Heart left ventricle (tissue), 16 donors: ENCODE measurements at regions not wholly inside any gene's neighbourhood (a gene's known extent, or its start where the extent isn't known, plus 50 kb on each side); places are given as distances from the start of the nearest gene placed in this dataset.
"Not testable (repeated sequence)": the region's sequence is repeated elsewhere in the genome, so short reads cannot be mapped to it uniquely, and the experiment has no call there.

Source experiments
- ATAC-seq, 4 donors: fragments of 200-7000 bp; cut with Tn5 transposase; one replicate each; pipeline ENCODE4 v1.9.1; 2020 to 2022; ENCODE audit warnings: moderate library complexity in 4 of 4, mild to moderate bottlenecking in 3 of 4, moderate number of reproducible peaks in 1 of 4
- DNase-seq, 5 donors: peaks; one replicate each; pipeline ENCODE4 v3.0.0-alpha.2; 2020
- H3K27ac ChIP-seq, 12 donors: fragments of 200-600 bp; sonication (generic) in 4 of 12; one replicate each; pipeline versions ENCODE4 v1.5.0 to v1.8.0; 2016 to 2022; ENCODE audit warnings: mild to moderate bottlenecking in 2 of 12
- H3K27me3 ChIP-seq, 9 donors: fragments of 200-600 bp; sonication (generic) in 2 of 9; one replicate each; pipeline versions ENCODE4 v1.5.1 to v1.8.0; 2016 to 2022; ENCODE audit warnings: mild to moderate bottlenecking in 3 of 9
- H3K36me3 ChIP-seq, 9 donors: fragments of 200-600 bp; sonication (generic) in 2 of 9; one replicate each; pipeline versions ENCODE4 v1.5.0 to v1.8.0; 2018 to 2022; ENCODE audit warnings: mild to moderate bottlenecking in 2 of 9
- H3K4me1 ChIP-seq, 12 donors: fragments of 200-600 bp; sonication (generic) in 4 of 12; one replicate each; pipeline versions ENCODE4 v1.5.0 to v1.8.0; 2016 to 2022; ENCODE audit warnings: mild to moderate bottlenecking in 3 of 12
- H3K4me3 ChIP-seq, 12 donors: fragments of 200-600 bp; sonication (generic) in 4 of 12; one replicate each; pipeline versions ENCODE4 v1.5.0 to v1.8.0; 2017 to 2022; ENCODE audit warnings: mild to moderate bottlenecking in 9 of 12, moderate library complexity in 4 of 12
- H3K9me3 ChIP-seq, 12 donors: fragments of 200-600 bp; sonication (generic) in 4 of 12; one replicate each; pipeline versions ENCODE4 v1.5.0 to v1.8.0; 2016 to 2022; ENCODE audit warnings: mild to moderate bottlenecking in 1 of 12
- CTCF ChIP-seq, 12 donors: fragments of 200-600 bp; sonication (generic) in 4 of 12; IDR thresholded peaks; one replicate each; pipeline versions ENCODE4 v1.5.0 to v1.8.0; 2018 to 2022; ENCODE audit warnings: antibody characterized with exemption in 12 of 12, mild to moderate bottlenecking in 5 of 12
- POLR2A ChIP-seq, 2 donors: fragments of 450-650 bp; IDR thresholded peaks; one replicate each; pipeline ENCODE4 v1.6.1; 2017; ENCODE audit warnings: antibody characterized with exemption in 2 of 2, mild to moderate bottlenecking in 2 of 2, moderate library complexity in 2 of 2
- WGBS, 4 donors: extraction: QIAGEN DNeasy Blood & Tissue Kit in 2 of 4; methylation state at CpG; one replicate each; pipeline versions ENCODE4 v1.1.5 to v1.1.7; 2013 to 2018; 5-methylcytosine and 5-hydroxymethylcytosine counted together
- intact Hi-C, 10 donors: fragments of 100-400 bp; cut with DNase I; formaldehyde crosslinking; loops; one replicate each; pipeline versions ENCODE4 v1.11.1 to v1.14.2; 2022
- donor health status: ischemic (EF 13 %, LVEDD 7.1; RV severe dilation, severe dysfunction).
- donor health status: healthy with polysubstance abuse.
- donor health status: DM: no; HTN: yes; CAD: no.
- donor health status: DM: no; HTN: no; CAD: no.
- donor health status: ischemic (EF 25% LVEDD 6.9; RV normal size, moderate dysfunction).
- donor health status: ischemic (EF 25% LVEDD 5.7; RV mildly dilated, moderate dysfunction).
- donor health status: healthy.
- donor health status: DM: yes; HTN: yes; CAD: no.
- donor health status: ischemic (EF 35%, LVEDD 5.7; RV mildly dilated, moderate dysfunction).
- donor health status: nonischemic (EF 11% LVEDD 7.7; RV severe dilation, severe dysfunction).
- donor health status: DM: yes; HTN: yes; CAD: no.
- donor health status: PGD.
- donor health status: ischemic (EF 29% LVEDD 5.4; RV normal size, mild dysfunction).
- donor health status: nonischemic (EF 23%, LVEDD 6.1; RV moderate dilation, normal function).

GRCh38 chr17:71201639-71202038 lies 919.2 kb upstream of the SOX9 start:
- Histone ChIP-seq H3K4me3 (no peak overlapping the region), H3K4me1 (peaks cover 0 to 5% (median 0%) of the 10 kb centered on the region in 12 donors), H3K27ac (no peak overlapping the region), H3K36me3 (no peaks in the 10 kb centered on the region), H3K27me3 (no peaks in the 10 kb centered on the region), H3K9me3 (no peaks in the 10 kb centered on the region)
- ATAC-seq (peak in 3 of 4 donors; percentile 45 to 79 (median 69)), DNase-seq (no peak)
- 39 to 49% (median 47%) methylated on average over 2 of the region's 2 CpGs for WGBS, 4 donors
- no peak for TF ChIP-seq CTCF (IDR thresholded peaks at IDR 0.05)
- no peak for TF ChIP-seq POLR2A (IDR thresholded peaks at IDR 0.05)
- intact Hi-C loops, result no loop called here

- peaks cover 0 to 5% (median 0%) of the 10 kb centered on the region in 12 donors for H3K4me1 ChIP-seq
- no peak for ATAC-seq
Observed at GRCh38 chr17:71202449-71202848, 918.4 kb upstream of the SOX9 start.

GRCh38 chr17:71203953-71204352 lies 916.9 kb upstream of the SOX9 start:
- TF ChIP-seq CTCF (IDR thresholded peaks at IDR 0.05), result no peak
- no peak for TF ChIP-seq POLR2A (IDR thresholded peaks at IDR 0.05)
- no peak for ATAC-seq
- H3K4me3 ChIP-seq, result no peak overlapping the region
- no peaks in the 10 kb centered on the region for H3K27me3 ChIP-seq
- WGBS, 4 donors, result 91 to 97% (median 96%) methylated on average over 1 of the region's 1 CpG
- H3K36me3 ChIP-seq, result no peaks in the 10 kb centered on the region
- no peak overlapping the region for H3K27ac ChIP-seq
- DNase-seq, result no peak
- peaks cover 0 to 2% (median 0%) of the 10 kb centered on the region in 12 donors for H3K9me3 ChIP-seq
- H3K4me1 ChIP-seq, result peaks cover 0 to 5% (median 0%) of the 10 kb centered on the region in 12 donors
- intact Hi-C loops, result no loop called here

More at GRCh38 chr17:71202449-71202848, 918.4 kb upstream of the SOX9 start:
- no peaks in the 10 kb centered on the region for H3K27me3 ChIP-seq
- H3K27ac ChIP-seq, result no peak overlapping the region
- H3K4me3 ChIP-seq, result no peak overlapping the region
- intact Hi-C loops, result no loop called here
- no peak for DNase-seq
- TF ChIP-seq POLR2A (IDR thresholded peaks at IDR 0.05), result no peak
- no peak for TF ChIP-seq CTCF (IDR thresholded peaks at IDR 0.05)
- no peaks in the 10 kb centered on the region for H3K36me3 ChIP-seq
- WGBS, 4 donors, result 90 to 94% (median 93%) methylated on average over 2 of the region's 2 CpGs
- no peaks in the 10 kb centered on the region for H3K9me3 ChIP-seq

- intact Hi-C loops, H3K4me3 ChIP-seq, H3K27me3 ChIP-seq, H3K27ac ChIP-seq, H3K4me1 ChIP-seq, ATAC-seq, H3K36me3 ChIP-seq, H3K9me3 ChIP-seq, DNase-seq: not testable (repeated sequence)
- WGBS, 4 donors, result 77 to 93% (median 92%) methylated on average over 3 of the region's 5 CpGs
Observed at GRCh38 chr17:71205951-71206350, 914.9 kb upstream of the SOX9 start.

- intact Hi-C loops, result no loop called here
- no peak for TF ChIP-seq CTCF (IDR thresholded peaks at IDR 0.05)
- no peak for TF ChIP-seq POLR2A (IDR thresholded peaks at IDR 0.05)
- Histone ChIP-seq H3K4me3 (no peak overlapping the region), H3K27ac (no peak overlapping the region), H3K4me1 (no peaks in the 10 kb centered on the region), H3K36me3 (no peaks in the 10 kb centered on the region), H3K9me3 (peaks cover 0 to 3% (median 0%) of the 10 kb centered on the region in 12 donors), H3K27me3 (no peaks in the 10 kb centered on the region)
- ATAC-seq, result no peak
- no peak for DNase-seq
- 89 to 95% (median 90%) methylated on average over 3 of the region's 3 CpGs for WGBS, 4 donors
Observed at GRCh38 chr17:71208111-71208704, 912.6 kb upstream of the SOX9 start.
